ENCODE measurements at regions not wholly inside any gene's neighbourhood (a gene's known extent, or its start where the extent isn't known, plus 50 kb on each side); places are given as distances from the start of the nearest gene placed in this dataset.

- TF ChIP-seq CTCF (IDR thresholded peaks at IDR 0.05), result no peak
- no peak for TF ChIP-seq EZH2 (IDR thresholded peaks at IDR 0.05)
- no peak for TF ChIP-seq EZH2phosphoT487 (IDR thresholded peaks at IDR 0.05)
Observed at GRCh38 chr2:187188783-187189631, 259.0 kb downstream of the CALCRL start.

Measured in neural progenitor cell (in vitro differentiated cells).